ENCODE measurements at regions not wholly inside any gene's neighbourhood (a gene's known extent, or its start where the extent isn't known, plus 50 kb on each side); places are given as distances from the start of the nearest gene placed in this dataset.
"Not testable (repeated sequence)": the region's sequence is repeated elsewhere in the genome, so short reads cannot be mapped to it uniquely, and the experiment has no call there.

- Histone ChIP-seq H4K20me1 (replicated peaks; ENCODE audit: control insufficient read depth, insufficient read depth, low read length) (no peaks in the 10 kb centered on the region), H3K4me3 (peak overlapping the region; percentile 18; the same call in 1 of the 2 replicates), H3K4me1 (replicated peaks in 1 of 2; ENCODE audit: control insufficient read depth in 2 of 2, insufficient read depth in 2 of 2, low read length in 2 of 2) (peaks cover 0 to 14% of the 10 kb centered on the region in 2 experiments; a peak in 2 of 5 replicates), H3K9ac (ENCODE audit: insufficient read depth in 1 of 2, low read depth in 2 of 2, low read length in 2 of 2) (peak overlapping the region in 1 of 2 experiments; percentile 79; a peak in 1 of 4 replicates), H3K9me3 (replicated peaks; ENCODE audit: control insufficient read depth, insufficient read depth, low read depth, low read length) (no peaks in the 10 kb centered on the region), H3K36me3 (ENCODE audit: control insufficient read depth, insufficient read depth, low read length) (no peaks in the 10 kb centered on the region), H2AFZ (ENCODE audit: low read depth, low read length) (peak overlapping the region; percentile 60; the same call in 1 of the 2 replicates), H3K79me2 (ENCODE audit: control insufficient read depth, insufficient read depth, low read length) (no peaks in the 10 kb centered on the region), H3K4me2 (ENCODE audit: insufficient read depth, low read length) (peak overlapping the region; percentile 17), H3K27ac (ENCODE audit: extremely low read depth, low read depth, low read length) (no peak overlapping the region), H3K9me1 (ENCODE audit: control insufficient read depth, insufficient read depth, low read length) (no peaks in the 10 kb centered on the region), H3K27me3 (ENCODE audit: control insufficient read depth in 2 of 2, insufficient read depth in 2 of 2, low read length in 2 of 2) (peaks cover 4 to 8% of the 10 kb centered on the region in 2 experiments; a peak in 3 of 5 replicates)
- peak; percentile 82 for ATAC-seq
- no peak for FAIRE-seq
- TF ChIP-seq RHOXF2B (CRISPR knock-in tag; conservative IDR thresholded peaks at IDR 0.05) (no peak), DDX20 (tag; IDR thresholded peaks at IDR 0.05; ENCODE audit: low read depth) (no peak), NRF1 (conservative IDR thresholded peaks at IDR 0.05 in 1 of 2, IDR thresholded peaks at IDR 0.05 in 1 of 2) (peak; percentile 88 to 89), RBM14 (IDR thresholded peaks at IDR 0.05; ENCODE audit: borderline replicate concordance, insufficient read depth, low read depth, low read length) (no peak), ZNF512 (tag; IDR thresholded peaks at IDR 0.05) (peak; percentile 73), MEIS2 (IDR thresholded peaks at IDR 0.05; ENCODE audit: partially characterized antibody) (peak; percentile 10)
- TF ChIP-seq, protein P1, sequence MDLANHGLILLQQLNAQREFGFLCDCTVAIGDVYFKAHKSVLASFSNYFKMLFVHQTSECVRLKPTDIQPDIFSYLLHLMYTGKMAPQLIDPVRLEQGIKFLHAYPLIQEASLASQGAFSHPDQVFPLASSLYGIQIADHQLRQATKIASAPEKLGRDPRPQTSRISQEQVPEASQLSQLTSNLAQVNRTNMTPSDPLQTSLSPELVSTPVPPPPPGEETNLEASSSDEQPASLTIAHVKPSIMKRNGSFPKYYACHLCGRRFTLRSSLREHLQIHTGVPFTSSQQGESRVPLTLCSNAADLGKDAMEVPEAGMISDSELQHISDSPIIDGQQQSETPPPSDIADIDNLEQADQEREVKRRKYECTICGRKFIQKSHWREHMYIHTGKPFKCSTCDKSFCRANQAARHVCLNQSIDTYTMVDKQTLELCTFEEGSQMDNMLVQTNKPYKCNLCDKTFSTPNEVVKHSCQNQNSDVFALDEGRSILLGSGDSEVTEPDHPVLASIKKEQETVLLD (IDR thresholded peaks at IDR 0.05), result peak; percentile 66; the same call in 1 of the 2 replicates
- WGBS (ENCODE audit: insufficient coverage, low coverage, missing lambda C conversion rate), result 14% methylated on average over 36 of the region's 36 CpGs
- ChIA-PET CTCF (ENCODE audit: low intra/inter-chr PET ratio) (no interaction called here), POLR2A (no interaction called here)
- intact Hi-C loops (cut with micrococcal nuclease) (no loop called here), in situ Hi-C loops (cut with MboI) (loop anchor here (5.0 kb wide), 1 partner anchor 1020 kb away; no protein-coding TSS in a partner anchor)
- peak; percentile 55 to 65 (median 60) for DNase-seq (ENCODE audit: extremely low read depth in 1 of 4, low spot score in 3 of 4)
- no TSS peak for BruUV-seq (replicated peaks)
Observed at GRCh38 chr9:63816751-63817621, 1468.0 kb downstream of the FOXD4L5 start.

GRCh38 chr9:63814970-63815669, 1469.9 kb downstream of the FOXD4L5 start:
- intact Hi-C loops (cut with micrococcal nuclease); H3K9me1 ChIP-seq (ENCODE audit: control insufficient read depth, insufficient read depth, low read length); FAIRE-seq; H3K36me3 ChIP-seq (ENCODE audit: control insufficient read depth, insufficient read depth, low read length); BruUV-seq (replicated peaks); H3K79me2 ChIP-seq (ENCODE audit: control insufficient read depth, insufficient read depth, low read length); H3K4me3 ChIP-seq; H2AFZ ChIP-seq (ENCODE audit: low read depth, low read length); H3K9me3 ChIP-seq (replicated peaks; ENCODE audit: control insufficient read depth, insufficient read depth, low read depth, low read length); H3K9ac ChIP-seq (ENCODE audit: insufficient read depth in 1 of 2, low read depth in 2 of 2, low read length in 2 of 2); H3K27me3 ChIP-seq (ENCODE audit: control insufficient read depth in 2 of 2, insufficient read depth in 2 of 2, low read length in 2 of 2); H3K27ac ChIP-seq (ENCODE audit: extremely low read depth, low read depth, low read length); ATAC-seq; DNase-seq (ENCODE audit: extremely low read depth in 1 of 4, low spot score in 3 of 4); POLR2A ChIA-PET; H4K20me1 ChIP-seq (replicated peaks; ENCODE audit: control insufficient read depth, insufficient read depth, low read length); H3K4me2 ChIP-seq (ENCODE audit: insufficient read depth, low read length); CTCF ChIA-PET (ENCODE audit: low intra/inter-chr PET ratio): not testable (repeated sequence)
- in situ Hi-C loops (cut with MboI), result loop anchor here (5.0 kb wide), 1 partner anchor 1018 kb away; no protein-coding TSS in a partner anchor
- 23% methylated on average over 18 of the region's 52 CpGs for WGBS (ENCODE audit: insufficient coverage, low coverage, missing lambda C conversion rate)
- peaks cover 0 to 14% of the 10 kb centered on the region in 2 experiments; a peak in 2 of 5 replicates for H3K4me1 ChIP-seq (replicated peaks in 1 of 2; ENCODE audit: control insufficient read depth in 2 of 2, insufficient read depth in 2 of 2, low read length in 2 of 2)
